ENCODE measurements at regions not wholly inside any gene's neighbourhood (a gene's known extent, or its start where the extent isn't known, plus 50 kb on each side); places are given as distances from the start of the nearest gene placed in this dataset.

GRCh38 chr2:136550181-136550580 lies 215.2 kb upstream of the THSD7B start:
- TF ChIP-seq REST (IDR thresholded peaks at IDR 0.05; ENCODE audit: insufficient read depth in 1 of 2, low read depth in 2 of 2, low read length in 2 of 2) (no peak), FOXP2 (optimal IDR thresholded peaks at IDR 0.05; ENCODE audit: borderline replicate concordance, extremely low read depth, extremely low read length, insufficient read depth) (no peak), SIN3A (IDR thresholded peaks at IDR 0.05; ENCODE audit: borderline replicate concordance, insufficient read depth, low read length) (no peak), POLR2AphosphoS5 (IDR thresholded peaks at IDR 0.05; ENCODE audit: low read depth, low read length) (no peak), TAF1 (IDR thresholded peaks at IDR 0.05; ENCODE audit: borderline replicate concordance, insufficient read depth, low read length) (no peak)

- TF ChIP-seq TAF1 (IDR thresholded peaks at IDR 0.05; ENCODE audit: borderline replicate concordance, insufficient read depth, low read length) (no peak), FOXP2 (optimal IDR thresholded peaks at IDR 0.05; ENCODE audit: borderline replicate concordance, extremely low read depth, extremely low read length, insufficient read depth) (no peak), SIN3A (IDR thresholded peaks at IDR 0.05; ENCODE audit: borderline replicate concordance, insufficient read depth, low read length) (no peak), POLR2AphosphoS5 (IDR thresholded peaks at IDR 0.05; ENCODE audit: low read depth, low read length) (no peak), REST (IDR thresholded peaks at IDR 0.05; ENCODE audit: insufficient read depth in 1 of 2, low read depth in 2 of 2, low read length in 2 of 2) (no peak)
These were observed 226.0 kb upstream of the THSD7B start for GRCh38 chr2:136539355-136539754.

- TF ChIP-seq REST (IDR thresholded peaks at IDR 0.05; ENCODE audit: insufficient read depth in 1 of 2, low read depth in 2 of 2, low read length in 2 of 2) (no peak), TAF1 (IDR thresholded peaks at IDR 0.05; ENCODE audit: borderline replicate concordance, insufficient read depth, low read length) (no peak), SIN3A (IDR thresholded peaks at IDR 0.05; ENCODE audit: borderline replicate concordance, insufficient read depth, low read length) (no peak), FOXP2 (optimal IDR thresholded peaks at IDR 0.05; ENCODE audit: borderline replicate concordance, extremely low read depth, extremely low read length, insufficient read depth) (no peak), POLR2AphosphoS5 (IDR thresholded peaks at IDR 0.05; ENCODE audit: low read depth, low read length) (no peak)
These were observed 226.9 kb upstream of the THSD7B start for GRCh38 chr2:136538489-136538888.

- no peak for TF ChIP-seq POLR2AphosphoS5 (IDR thresholded peaks at IDR 0.05; ENCODE audit: low read depth, low read length)
- TF ChIP-seq REST (IDR thresholded peaks at IDR 0.05; ENCODE audit: insufficient read depth in 1 of 2, low read depth in 2 of 2, low read length in 2 of 2) = no peak
- TF ChIP-seq TAF1 (IDR thresholded peaks at IDR 0.05; ENCODE audit: borderline replicate concordance, insufficient read depth, low read length) = no peak
- no peak for TF ChIP-seq FOXP2 (optimal IDR thresholded peaks at IDR 0.05; ENCODE audit: borderline replicate concordance, extremely low read depth, extremely low read length, insufficient read depth)
- no peak for TF ChIP-seq SIN3A (IDR thresholded peaks at IDR 0.05; ENCODE audit: borderline replicate concordance, insufficient read depth, low read length)
These were observed 230.5 kb upstream of the THSD7B start for GRCh38 chr2:136534811-136535210.

- TF ChIP-seq TAF1 (IDR thresholded peaks at IDR 0.05; ENCODE audit: borderline replicate concordance, insufficient read depth, low read length) (no peak), FOXP2 (optimal IDR thresholded peaks at IDR 0.05; ENCODE audit: borderline replicate concordance, extremely low read depth, extremely low read length, insufficient read depth) (no peak), SIN3A (IDR thresholded peaks at IDR 0.05; ENCODE audit: borderline replicate concordance, insufficient read depth, low read length) (no peak), REST (IDR thresholded peaks at IDR 0.05; ENCODE audit: insufficient read depth in 1 of 2, low read depth in 2 of 2, low read length in 2 of 2) (no peak), POLR2AphosphoS5 (IDR thresholded peaks at IDR 0.05; ENCODE audit: low read depth, low read length) (no peak)
These were observed 233.2 kb upstream of the THSD7B start for GRCh38 chr2:136532171-136532570.
